ENCODE measurements at regions not wholly inside any gene's neighbourhood (a gene's known extent, or its start where the extent isn't known, plus 50 kb on each side); places are given as distances from the start of the nearest gene placed in this dataset.

DNA sequence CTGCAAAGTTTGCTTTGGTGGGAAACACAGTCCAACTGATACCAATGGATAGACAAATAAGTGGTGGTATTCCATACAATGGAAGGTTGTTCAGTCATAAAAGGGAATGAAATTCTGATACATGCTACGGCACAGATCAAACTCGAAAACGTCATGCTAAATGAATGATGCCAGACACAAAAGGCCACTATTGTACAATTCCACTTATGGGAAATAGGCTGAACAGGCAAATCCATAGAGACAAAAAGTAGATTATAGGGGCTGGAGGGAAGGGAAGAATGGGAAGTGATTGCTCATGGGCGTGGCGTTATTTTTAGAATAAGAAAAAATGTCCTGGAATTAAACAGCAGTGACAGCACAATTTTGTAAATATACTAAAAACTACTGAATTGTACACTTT, 66.0 kb upstream of the FOXK1 start:
- no peak for DNase-seq

DNA sequence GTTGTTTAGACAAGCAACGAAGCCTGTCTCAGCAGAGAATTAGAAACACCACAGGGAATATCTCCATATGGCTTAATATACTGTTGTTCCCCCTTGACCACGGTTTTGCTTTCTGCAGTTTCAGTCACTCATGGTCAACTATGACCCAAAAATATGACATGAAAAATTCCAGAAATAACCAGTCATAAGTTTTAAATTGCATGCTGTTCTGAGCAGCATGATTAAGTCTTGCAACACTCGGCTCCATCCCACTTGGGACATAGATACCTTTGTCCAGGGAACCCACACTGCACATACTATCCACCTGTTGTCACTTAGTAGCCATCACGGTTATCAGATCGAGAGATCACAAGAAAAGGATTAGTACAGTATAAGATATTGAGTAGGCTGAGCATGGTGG, 60.7 kb upstream of the FOXK1 start:
- DNase-seq = no peak

DNA sequence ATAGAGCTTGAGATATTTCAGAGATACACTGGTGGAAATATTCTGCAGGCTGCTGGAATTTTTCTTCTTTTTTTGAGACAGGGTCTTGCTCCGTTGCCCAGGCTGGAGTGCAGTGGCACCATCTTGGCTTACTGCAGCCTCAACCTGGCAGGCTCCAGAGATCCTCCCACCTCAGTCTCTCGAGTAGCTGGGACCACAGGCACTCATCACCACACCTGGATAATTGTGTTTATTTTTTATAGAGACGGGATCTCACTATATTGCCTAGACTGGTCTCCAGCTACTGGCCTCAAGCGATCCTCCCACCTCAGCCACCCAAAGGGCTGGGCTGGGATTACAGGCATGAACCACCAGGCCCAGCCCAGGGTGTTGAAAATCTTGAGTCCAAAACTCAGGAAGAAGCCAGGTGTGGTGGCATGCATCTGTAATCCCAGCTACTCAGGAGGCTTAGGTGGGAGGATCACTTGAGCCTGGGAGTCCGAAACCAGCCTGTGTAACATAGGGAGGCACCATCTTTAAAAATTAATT, 55.7 kb upstream of the FOXK1 start:
- no peak for DNase-seq

DNA sequence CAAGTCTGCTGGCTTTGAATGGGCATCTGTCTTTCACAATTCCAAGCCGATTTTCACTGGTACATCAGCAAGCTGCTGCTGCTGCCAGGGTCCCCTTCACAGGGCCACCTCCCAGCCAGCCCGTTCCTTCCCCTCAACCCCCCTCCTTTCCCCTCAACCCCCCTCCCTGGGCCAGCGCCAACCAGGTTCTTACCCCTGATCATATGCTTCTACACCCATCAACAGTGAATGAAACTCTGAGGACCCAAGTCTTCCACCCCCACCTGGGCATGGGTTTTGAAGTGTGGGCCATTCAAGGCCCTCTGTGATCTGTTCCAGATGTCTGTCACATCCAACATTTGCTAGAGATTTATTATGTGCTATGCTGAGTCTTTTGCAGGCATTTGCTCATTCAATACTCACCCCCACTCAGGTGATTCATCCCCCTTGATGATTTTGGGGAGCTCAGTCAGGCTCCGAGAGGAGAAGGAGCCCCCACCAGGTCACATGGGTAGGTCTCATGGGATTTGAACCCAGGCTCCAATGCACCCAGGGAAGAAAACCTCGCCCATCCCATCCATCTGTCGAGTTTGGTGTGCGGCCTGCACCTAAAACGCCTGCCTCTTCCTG, 52.7 kb upstream of the FOXK1 start:
- DNase-seq = no peak

DNA sequence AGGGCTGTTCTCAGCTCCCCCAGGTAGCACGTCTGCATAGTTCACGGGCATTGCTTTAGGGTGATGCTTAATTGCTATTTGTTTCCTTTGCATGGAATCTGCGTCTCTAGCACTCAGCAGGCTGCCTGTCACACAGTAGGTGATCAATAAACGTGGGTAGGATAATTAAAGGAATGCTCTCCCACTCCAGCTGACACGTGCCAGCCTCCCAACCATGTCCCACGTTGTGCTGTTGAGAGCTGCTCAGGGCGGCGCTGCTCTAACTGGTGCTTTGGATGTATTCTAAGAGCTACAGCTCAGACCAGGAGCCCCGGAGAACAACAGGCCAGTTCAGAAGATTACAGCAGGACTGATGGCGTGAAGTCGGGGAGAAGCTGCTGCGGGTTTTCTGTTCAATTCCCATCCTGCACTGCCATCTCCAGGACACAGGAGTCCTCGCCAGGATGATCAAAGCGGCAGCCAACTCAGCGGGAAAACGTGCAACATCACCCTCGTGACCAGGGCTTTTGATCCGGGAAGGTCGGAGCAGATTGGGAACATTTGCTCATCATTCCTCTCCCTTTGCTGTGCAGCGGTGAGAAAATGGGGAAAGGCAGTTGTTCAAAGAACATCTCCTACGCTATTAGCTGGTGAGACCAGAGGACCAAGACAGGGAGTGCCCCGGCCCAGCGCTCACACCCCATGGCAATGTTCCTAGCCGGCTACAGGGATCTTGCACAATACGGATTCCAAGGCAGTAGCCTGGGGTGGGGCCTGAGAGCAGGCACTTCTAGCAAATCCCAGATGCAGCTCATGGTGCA, 50.5 kb upstream of the FOXK1 start:
- no peak for DNase-seq
